Colon (tissue), 2 donors: ENCODE measurements at regions not wholly inside any gene's neighbourhood (a gene's known extent, or its start where the extent isn't known, plus 50 kb on each side); places are given as distances from the start of the nearest gene placed in this dataset.

Experiments used
- FAIRE-seq: peaks from 2 replicates; lab custom pipeline; 2012; peaks lifted over from hg19 to GRCh38; lab: Jason Lieb, UNC
- donor health status: control.
- donor health status: control.

- FAIRE-seq = no peak
These were observed 141.1 kb upstream of the ZXDA start for GRCh38 chrX:58051346-58051745.

- FAIRE-seq = peak; percentile 65
These were observed 133.9 kb upstream of the ZXDA start for GRCh38 chrX:58044130-58044529.

GRCh38 chrX:58025979-58026378 lies 115.7 kb upstream of the ZXDA start:
- FAIRE-seq = peak; percentile 75

GRCh38 chrX:57985951-57986350 lies 75.7 kb upstream of the ZXDA start:
- FAIRE-seq = no peak

- no peak for FAIRE-seq
These were observed 74.4 kb upstream of the ZXDA start for GRCh38 chrX:57984620-57985019.

- FAIRE-seq = no peak
These were observed 67.7 kb upstream of the ZXDA start for GRCh38 chrX:57977992-57978391.

GRCh38 chrX:57964975-57965374 lies 54.7 kb upstream of the ZXDA start:
- peak; percentile 18 for FAIRE-seq
